Endodermal cell (in vitro differentiated cells): ENCODE measurements at regions not wholly inside any gene's neighbourhood (a gene's known extent, or its start where the extent isn't known, plus 50 kb on each side); places are given as distances from the start of the nearest gene placed in this dataset.

Experiments
- DNase-seq: peaks from one replicate; pipeline ENCODE4 v3.0.0-alpha.2; 2017
- H3K27ac ChIP-seq: 2 replicates; pipeline ENCODE4 v1.5.1; 2013; ENCODE audit warnings: mild to moderate bottlenecking, low read depth, low read length, moderate library complexity
- H3K27me3 ChIP-seq: 2 replicates; pipeline ENCODE4 v1.6.1; 2013; ENCODE audit warnings: mild to moderate bottlenecking, low read length, moderate library complexity; ENCODE audit not compliant: insufficient read depth, control insufficient read depth, poor library complexity, severe bottlenecking
- H3K36me3 ChIP-seq: 2 replicates; pipeline ENCODE4 v1.7.0; 2013; ENCODE audit warnings: mild to moderate bottlenecking, low read length, moderate library complexity; ENCODE audit not compliant: control insufficient read depth, insufficient read depth
- H3K4me1 ChIP-seq: one replicate; pipeline ENCODE4 v1.7.0; 2013; ENCODE audit warnings: low read length; ENCODE audit not compliant: control insufficient read depth, insufficient read depth
- H3K4me3 ChIP-seq: 2 replicates; pipeline ENCODE4 v1.5.1; 2013; ENCODE audit warnings: mild to moderate bottlenecking, low read length, moderate library complexity
- H3K9ac ChIP-seq: 2 replicates; pipeline ENCODE4 v1.6.1; 2013; ENCODE audit warnings: mild to moderate bottlenecking, low read length, moderate library complexity; ENCODE audit not compliant: poor library complexity, severe bottlenecking; ENCODE audit errors: extremely low read depth
- H3K9me3 ChIP-seq: 2 replicates; pipeline ENCODE4 v1.6.1; 2013; ENCODE audit warnings: mild to moderate bottlenecking, low read length, moderate library complexity; ENCODE audit not compliant: control insufficient read depth
- H3K27ac Mint-ChIP-seq: 2 replicates; pipeline ENCODE4 v1.8.0; 2020; ENCODE audit warnings: mixed read lengths
- H3K27me3 Mint-ChIP-seq: 2 replicates; pipeline ENCODE4 v1.8.0; 2021; ENCODE audit warnings: mild to moderate bottlenecking, mixed read lengths; ENCODE audit not compliant: insufficient read depth
- H3K36me3 Mint-ChIP-seq: 2 replicates; pipeline ENCODE4 v1.8.0; 2020; ENCODE audit warnings: low read depth, mixed read lengths
- H3K4me1 Mint-ChIP-seq: 2 replicates; pipeline ENCODE4 v1.8.0; 2020; ENCODE audit warnings: mixed read lengths
- H3K4me3 Mint-ChIP-seq: 2 replicates; pipeline ENCODE4 v1.8.0; 2020; ENCODE audit warnings: mild to moderate bottlenecking, moderate library complexity, mixed read lengths
- H3K9me3 Mint-ChIP-seq: 2 replicates; pipeline ENCODE4 v1.8.0; 2020; ENCODE audit warnings: mild to moderate bottlenecking, mixed read lengths
- CTCF ChIP-seq: fragments of 200-600 bp; sonication (generic); conservative IDR thresholded peaks from 2 replicates; pipeline ENCODE4 v1.5.0; 2021; ENCODE audit warnings: antibody characterized with exemption, mild to moderate bottlenecking
- WGBS, 2 experiments: methylation state at CpG; one replicate each; pipeline versions ENCODE4 v1.1.5 to v1.1.7; 2013; ENCODE audit warnings: missing lambda C conversion rate in 2 of 2, mixed read lengths in 1 of 2; ENCODE audit not compliant: insufficient coverage in 1 of 2, insufficient read length in 1 of 2; 5-methylcytosine and 5-hydroxymethylcytosine counted together

GRCh38 chr12:62113366-62114011, 146.7 kb upstream of the USP15 start:
- WGBS, 2 experiments = 67% methylated on average over 7 to 10 of the region's 10 CpGs
- H3K4me3 ChIP-seq = no peak overlapping the region

GRCh38 chr12:62116986-62117385, 143.2 kb upstream of the USP15 start:
- H3K36me3 Mint-ChIP-seq = no peaks in the 10 kb centered on the region
- no peak overlapping the region for H3K4me3 Mint-ChIP-seq
- DNase-seq = no peak
- Histone ChIP-seq H3K36me3 (no peaks in the 10 kb centered on the region), H3K9ac (no peak overlapping the region), H3K9me3 (no peaks in the 10 kb centered on the region), H3K27me3 (no peaks in the 10 kb centered on the region), H3K4me3 (no peak overlapping the region), H3K4me1 (peaks cover 3% of the 10 kb centered on the region), H3K27ac (no peak overlapping the region)
- H3K27ac Mint-ChIP-seq = no peak overlapping the region
- no peaks in the 10 kb centered on the region for H3K9me3 Mint-ChIP-seq
- peaks cover 15% of the 10 kb centered on the region for H3K4me1 Mint-ChIP-seq
- TF ChIP-seq CTCF = no peak
- WGBS, 2 experiments = 100% methylated on average over 1 of the region's 2 CpGs
- peaks cover 2% of the 10 kb centered on the region for H3K27me3 Mint-ChIP-seq

More at GRCh38 chr12:62113366-62114011, 146.7 kb upstream of the USP15 start:
- H3K9me3 ChIP-seq = no peaks in the 10 kb centered on the region
- H3K9me3 Mint-ChIP-seq = peaks cover 19% of the 10 kb centered on the region
- no peak overlapping the region for H3K9ac ChIP-seq
- peaks cover 25% of the 10 kb centered on the region for H3K4me1 Mint-ChIP-seq
- H3K27me3 Mint-ChIP-seq = peaks cover 4% of the 10 kb centered on the region
- peak overlapping the region; percentile 22 for H3K27ac Mint-ChIP-seq
- peak; percentile 64 for DNase-seq
- H3K27me3 ChIP-seq = no peaks in the 10 kb centered on the region
- no peak overlapping the region for H3K4me3 Mint-ChIP-seq
- no peak overlapping the region for H3K27ac ChIP-seq
- TF ChIP-seq CTCF = no peak
- H3K36me3 ChIP-seq = no peaks in the 10 kb centered on the region
- peaks cover 7% of the 10 kb centered on the region for H3K36me3 Mint-ChIP-seq
- peaks cover 3% of the 10 kb centered on the region for H3K4me1 ChIP-seq

- peak; percentile 79 for TF ChIP-seq CTCF
- H3K4me1 Mint-ChIP-seq = peaks cover 22% of the 10 kb centered on the region
- Histone ChIP-seq H3K4me1 (peaks cover 3% of the 10 kb centered on the region), H3K9me3 (no peaks in the 10 kb centered on the region), H3K27me3 (no peaks in the 10 kb centered on the region), H3K27ac (no peak overlapping the region), H3K36me3 (no peaks in the 10 kb centered on the region), H3K4me3 (no peak overlapping the region), H3K9ac (no peak overlapping the region)
- peak; percentile 84 for DNase-seq
- 39 to 72% methylated on average over 2 to 4 of the region's 4 CpGs for WGBS, 2 experiments
- no peak overlapping the region for H3K27ac Mint-ChIP-seq
- no peaks in the 10 kb centered on the region for H3K9me3 Mint-ChIP-seq
- H3K4me3 Mint-ChIP-seq = no peak overlapping the region
- H3K36me3 Mint-ChIP-seq = no peaks in the 10 kb centered on the region
- H3K27me3 Mint-ChIP-seq = no peaks in the 10 kb centered on the region
Measured at GRCh38 chr12:62123721-62124203, 136.4 kb upstream of the USP15 start.
